Karpas-422 (cell line): ENCODE measurements at regions not wholly inside any gene's neighbourhood (a gene's known extent, or its start where the extent isn't known, plus 50 kb on each side); places are given as distances from the start of the nearest gene placed in this dataset.

Experiments
- DNase-seq: peaks from one replicate; pipeline ENCODE4 v3.0.0-alpha.2; 2015
- H2AFZ ChIP-seq: fragments of 200-600 bp; sonication (generic); 2 replicates; pipeline ENCODE4 v1.6.1; 2014; ENCODE audit warnings: antibody characterized with exemption, low read length, mixed read lengths
- H3K27ac ChIP-seq: fragments of 200-600 bp; sonication (generic); 2 replicates; pipeline ENCODE4 v1.5.1; 2014; ENCODE audit warnings: mild to moderate bottlenecking, low read length, moderate library complexity
- H3K27me3 ChIP-seq: fragments of 200-600 bp; sonication (generic); 2 replicates; pipeline ENCODE4 v1.6.1; 2014; ENCODE audit warnings: low read length, mixed read lengths
- H3K36me3 ChIP-seq: fragments of 200-600 bp; sonication (generic); 2 replicates; pipeline ENCODE4 v1.6.1; 2014; ENCODE audit warnings: low read length, mixed read lengths; ENCODE audit not compliant: insufficient read depth
- H3K4me1 ChIP-seq: fragments of 200-600 bp; sonication (generic); 2 replicates; pipeline ENCODE4 v1.6.1; 2014; ENCODE audit warnings: mild to moderate bottlenecking, low read length, mixed read lengths
- H3K4me2 ChIP-seq: fragments of 200-600 bp; sonication (generic); 2 replicates; pipeline ENCODE4 v1.6.1; 2014; ENCODE audit warnings: low read length, low read depth, mild to moderate bottlenecking; ENCODE audit not compliant: poor library complexity, severe bottlenecking
- H3K4me3 ChIP-seq: fragments of 200-600 bp; sonication (generic); 2 replicates; pipeline ENCODE4 v1.5.1; 2014; ENCODE audit warnings: mild to moderate bottlenecking, antibody characterized with exemption, low read length, mixed read lengths
- H3K79me2 ChIP-seq: fragments of 200-600 bp; sonication (generic); 2 replicates; pipeline ENCODE4 v1.6.1; 2014; ENCODE audit warnings: mild to moderate bottlenecking, low read length, mixed read lengths
- H3K9ac ChIP-seq: fragments of 200-600 bp; sonication (generic); 2 replicates; pipeline ENCODE4 v1.6.0; 2014; ENCODE audit warnings: low read length
- H3K9me2 ChIP-seq: fragments of 200-600 bp; sonication (generic), shearing (Covaris generic); replicated peaks from 2 replicates; pipeline ENCODE4 v1.6.0; 2014; ENCODE audit warnings: mild to moderate bottlenecking, low read length, moderate library complexity; ENCODE audit not compliant: insufficient read depth
- H3K9me3 ChIP-seq: fragments of 300-700, 200-600 bp; sonication (generic); 2 replicates; pipeline ENCODE4 v1.6.1; 2014; ENCODE audit warnings: low read length, mixed read lengths
- H4K20me1 ChIP-seq: fragments of 200-600 bp; sonication (generic); 2 replicates; pipeline ENCODE4 v1.6.1; 2014; ENCODE audit warnings: mild to moderate bottlenecking, antibody characterized with exemption, low read length, low read depth; ENCODE audit not compliant: insufficient read depth

DNA sequence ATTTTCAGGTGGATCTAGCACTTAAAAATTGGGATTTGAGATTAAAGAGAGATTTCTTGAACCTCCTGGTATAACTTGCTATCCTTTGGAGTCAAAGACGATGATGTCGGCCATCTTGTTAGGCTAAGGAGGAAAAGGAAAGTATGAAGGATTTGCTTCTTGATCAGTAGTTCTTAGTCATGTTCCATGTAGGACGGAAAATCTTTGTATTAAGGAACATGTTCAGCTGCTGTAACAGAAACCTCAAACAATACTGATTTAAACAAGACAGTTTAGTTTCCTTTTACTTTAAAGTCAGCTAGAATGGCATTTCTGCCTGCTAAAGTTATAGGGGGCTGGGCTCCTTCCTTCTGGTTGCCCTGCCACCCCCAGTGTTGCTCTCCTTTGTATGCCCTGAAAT lies 56.4 kb upstream of the MGAT5 start:
- H3K9me2 ChIP-seq = no peaks in the 10 kb centered on the region
- H3K4me1 ChIP-seq = peaks cover 2% of the 10 kb centered on the region; the same call in 1 of the 2 replicates
- no peak for DNase-seq
- H3K4me3 ChIP-seq = no peak overlapping the region
- peaks cover 75% of the 10 kb centered on the region for H4K20me1 ChIP-seq
- no peak overlapping the region for H3K27ac ChIP-seq
- H3K27me3 ChIP-seq = no peaks in the 10 kb centered on the region
- H2AFZ ChIP-seq = no peak overlapping the region
- H3K79me2 ChIP-seq = no peaks in the 10 kb centered on the region
- H3K9me3 ChIP-seq = no peaks in the 10 kb centered on the region
- H3K36me3 ChIP-seq = no peaks in the 10 kb centered on the region
- no peak overlapping the region for H3K4me2 ChIP-seq
- no peak overlapping the region for H3K9ac ChIP-seq

- H3K79me2 ChIP-seq = no peaks in the 10 kb centered on the region
- no peak overlapping the region for H3K27ac ChIP-seq
- H3K27me3 ChIP-seq = no peaks in the 10 kb centered on the region
- H3K36me3 ChIP-seq = no peaks in the 10 kb centered on the region
- H4K20me1 ChIP-seq = peaks cover 79% of the 10 kb centered on the region
- H2AFZ ChIP-seq = no peak overlapping the region
- H3K4me3 ChIP-seq = no peak overlapping the region
- no peaks in the 10 kb centered on the region for H3K9me2 ChIP-seq
- H3K9ac ChIP-seq = no peak overlapping the region
- no peaks in the 10 kb centered on the region for H3K9me3 ChIP-seq
- no peak for DNase-seq
- H3K4me1 ChIP-seq = peaks cover 2% of the 10 kb centered on the region; the same call in 1 of the 2 replicates
- H3K4me2 ChIP-seq = no peak overlapping the region
Measured at GRCh38 chr2:134198006-134198634, 55.8 kb upstream of the MGAT5 start.

GRCh38 chr2:134199123-134199522 lies 54.7 kb upstream of the MGAT5 start:
- H3K36me3 ChIP-seq = no peaks in the 10 kb centered on the region
- H3K79me2 ChIP-seq = no peaks in the 10 kb centered on the region
- no peak overlapping the region for H3K9ac ChIP-seq
- H3K9me3 ChIP-seq = no peaks in the 10 kb centered on the region
- H3K9me2 ChIP-seq = no peaks in the 10 kb centered on the region
- no peaks in the 10 kb centered on the region for H3K27me3 ChIP-seq
- H3K4me3 ChIP-seq = no peak overlapping the region
- H4K20me1 ChIP-seq = peaks cover 73% of the 10 kb centered on the region
- no peak overlapping the region for H3K4me2 ChIP-seq
- DNase-seq = no peak
- H3K4me1 ChIP-seq = peaks cover 2% of the 10 kb centered on the region; the same call in 1 of the 2 replicates
- no peak overlapping the region for H3K27ac ChIP-seq
- H2AFZ ChIP-seq = no peak overlapping the region

- no peaks in the 10 kb centered on the region for H3K36me3 ChIP-seq
- H3K9ac ChIP-seq = no peak overlapping the region
- no peaks in the 10 kb centered on the region for H3K9me3 ChIP-seq
- H3K27me3 ChIP-seq = no peaks in the 10 kb centered on the region
- H3K9me2 ChIP-seq = no peaks in the 10 kb centered on the region
- no peak overlapping the region for H3K4me2 ChIP-seq
- H2AFZ ChIP-seq = no peak overlapping the region
- H3K4me1 ChIP-seq = peaks cover 2% of the 10 kb centered on the region; the same call in 1 of the 2 replicates
- peaks cover 70% of the 10 kb centered on the region for H4K20me1 ChIP-seq
- no peak for DNase-seq
- no peak overlapping the region for H3K4me3 ChIP-seq
- H3K27ac ChIP-seq = no peak overlapping the region
- H3K79me2 ChIP-seq = no peaks in the 10 kb centered on the region
Measured at GRCh38 chr2:134200036-134200618, 53.7 kb upstream of the MGAT5 start.

DNA sequence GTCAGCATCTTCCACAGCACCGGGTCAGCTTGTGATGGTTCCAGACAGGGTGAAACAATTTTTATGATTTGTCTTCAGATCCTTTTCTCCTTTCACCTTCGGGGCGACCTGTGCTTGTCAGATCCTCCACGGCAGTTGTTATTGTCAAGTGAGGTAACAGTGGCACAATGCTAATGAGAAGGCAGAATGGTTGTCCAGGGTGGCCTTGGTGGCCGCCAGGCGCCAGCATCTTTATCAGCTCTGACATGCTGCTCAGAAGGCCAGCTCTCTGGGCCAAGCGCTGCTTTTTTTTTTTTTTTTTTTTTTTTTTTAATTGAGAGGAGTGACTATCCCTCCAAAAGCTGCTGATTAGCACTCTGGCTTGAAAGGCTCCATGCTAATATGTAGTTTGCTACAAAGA lies 52.3 kb upstream of the MGAT5 start:
- no peak overlapping the region for H2AFZ ChIP-seq
- peaks cover 2% of the 10 kb centered on the region; the same call in 1 of the 2 replicates for H3K4me1 ChIP-seq
- peaks cover 71% of the 10 kb centered on the region for H4K20me1 ChIP-seq
- H3K27me3 ChIP-seq = no peaks in the 10 kb centered on the region
- H3K4me2 ChIP-seq = no peak overlapping the region
- H3K36me3 ChIP-seq = no peaks in the 10 kb centered on the region
- no peaks in the 10 kb centered on the region for H3K9me3 ChIP-seq
- H3K4me3 ChIP-seq = no peak overlapping the region
- no peak for DNase-seq
- no peaks in the 10 kb centered on the region for H3K9me2 ChIP-seq
- no peak overlapping the region for H3K27ac ChIP-seq
- H3K79me2 ChIP-seq = no peaks in the 10 kb centered on the region
- no peak overlapping the region for H3K9ac ChIP-seq

GRCh38 chr2:134202371-134202770 lies 51.5 kb upstream of the MGAT5 start:
- Histone ChIP-seq H3K36me3 (no peaks in the 10 kb centered on the region), H3K79me2 (no peaks in the 10 kb centered on the region), H3K27ac (no peak overlapping the region), H3K4me3 (no peak overlapping the region), H3K9me2 (no peaks in the 10 kb centered on the region), H4K20me1 (peaks cover 70% of the 10 kb centered on the region), H2AFZ (no peak overlapping the region), H3K9me3 (no peaks in the 10 kb centered on the region), H3K4me2 (no peak overlapping the region), H3K4me1 (peaks cover 2% of the 10 kb centered on the region; the same call in 1 of the 2 replicates), H3K9ac (no peak overlapping the region), H3K27me3 (no peaks in the 10 kb centered on the region)
- DNase-seq = no peak

- no peaks in the 10 kb centered on the region for H3K36me3 ChIP-seq
- no peaks in the 10 kb centered on the region for H3K79me2 ChIP-seq
- H3K9me2 ChIP-seq = no peaks in the 10 kb centered on the region
- no peaks in the 10 kb centered on the region for H3K9me3 ChIP-seq
- no peaks in the 10 kb centered on the region for H3K27me3 ChIP-seq
- no peak overlapping the region for H3K4me3 ChIP-seq
- no peak overlapping the region for H3K27ac ChIP-seq
- H4K20me1 ChIP-seq = peaks cover 62% of the 10 kb centered on the region
- no peak overlapping the region for H3K9ac ChIP-seq
- DNase-seq = no peak
- no peak overlapping the region for H2AFZ ChIP-seq
- H3K4me2 ChIP-seq = no peak overlapping the region
- peaks cover 2% of the 10 kb centered on the region; the same call in 1 of the 2 replicates for H3K4me1 ChIP-seq
Measured at GRCh38 chr2:134203175-134203574, 50.7 kb upstream of the MGAT5 start.
